ENCODE measurements at regions not wholly inside any gene's neighbourhood (a gene's known extent, or its start where the extent isn't known, plus 50 kb on each side); places are given as distances from the start of the nearest gene placed in this dataset.
A peak's percentile ranks its signal among the peaks of the same experiment; 100 is the strongest.
"Not testable (repeated sequence)": the region's sequence is repeated elsewhere in the genome, so short reads cannot be mapped to it uniquely, and the experiment has no call there.

- DNase-seq (ENCODE audit: low read depth in 1 of 2, low spot score in 1 of 2), result no peak
Observed at GRCh38 chr10:123221418-123221817, 67.2 kb downstream of the BUB3 start.

GRCh38 chr10:123222832-123223231, 68.6 kb downstream of the BUB3 start:
- no peak for DNase-seq (ENCODE audit: low read depth in 1 of 2, low spot score in 1 of 2)

- no peak for DNase-seq (ENCODE audit: low read depth in 1 of 2, low spot score in 1 of 2)
Observed at GRCh38 chr10:123227706-123228105, 73.5 kb downstream of the BUB3 start.

DNA sequence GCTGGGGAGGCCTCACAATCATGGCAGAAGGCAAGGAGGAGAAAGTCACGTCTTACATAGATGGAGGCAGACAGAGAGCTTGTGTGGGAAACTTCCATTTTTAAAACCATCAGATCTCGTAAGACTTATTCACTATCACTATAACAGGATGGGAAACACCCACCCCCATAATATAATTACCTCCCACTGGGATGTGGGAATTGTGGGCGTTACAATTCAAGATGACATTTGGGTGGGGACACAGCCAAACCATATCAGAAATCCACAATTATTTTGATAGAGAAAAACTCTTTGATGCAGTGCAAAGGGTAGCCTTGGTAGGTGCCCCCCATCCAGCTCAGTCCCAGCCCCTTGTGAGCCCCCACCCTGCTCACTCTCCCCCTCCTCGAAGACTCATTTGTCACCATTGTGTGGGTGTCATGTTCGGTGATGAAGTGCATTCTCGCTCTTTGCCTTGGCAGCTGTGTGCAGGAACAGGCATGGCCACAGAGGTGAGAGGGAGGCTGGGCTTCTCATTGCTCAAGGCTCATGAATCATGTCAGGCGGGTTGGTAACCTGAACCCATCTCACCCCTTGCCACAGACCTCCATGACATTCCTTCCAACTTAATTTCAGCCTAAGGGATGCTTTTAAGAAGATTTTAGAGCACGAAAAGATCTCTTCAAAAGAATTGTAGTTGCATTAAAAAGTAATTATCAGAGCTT, 75.9 kb downstream of the BUB3 start:
- no peak for DNase-seq (ENCODE audit: low read depth in 1 of 2, low spot score in 1 of 2)

DNA sequence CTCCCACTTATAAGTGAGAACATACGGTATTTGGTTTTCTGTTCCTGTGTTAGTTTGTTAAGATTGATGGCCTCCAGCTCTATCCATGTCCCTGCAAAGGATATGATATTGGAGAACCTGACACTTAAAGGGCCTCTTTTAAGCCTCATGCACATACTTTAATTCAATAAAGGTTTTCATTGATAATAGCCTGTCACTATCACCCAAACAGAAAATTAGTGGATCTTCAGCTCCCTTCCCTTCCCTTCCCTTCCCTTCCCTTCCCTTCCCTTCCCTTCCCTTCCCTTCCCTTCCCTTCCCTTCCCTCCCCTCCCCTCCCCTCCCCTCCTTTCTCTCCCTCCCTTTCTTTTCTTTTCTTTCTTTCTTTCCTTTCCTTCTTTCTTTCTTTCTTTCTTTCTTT, 78.7 kb downstream of the BUB3 start:
- not testable (repeated sequence) for DNase-seq (ENCODE audit: low read depth in 1 of 2, low spot score in 1 of 2)

DNA sequence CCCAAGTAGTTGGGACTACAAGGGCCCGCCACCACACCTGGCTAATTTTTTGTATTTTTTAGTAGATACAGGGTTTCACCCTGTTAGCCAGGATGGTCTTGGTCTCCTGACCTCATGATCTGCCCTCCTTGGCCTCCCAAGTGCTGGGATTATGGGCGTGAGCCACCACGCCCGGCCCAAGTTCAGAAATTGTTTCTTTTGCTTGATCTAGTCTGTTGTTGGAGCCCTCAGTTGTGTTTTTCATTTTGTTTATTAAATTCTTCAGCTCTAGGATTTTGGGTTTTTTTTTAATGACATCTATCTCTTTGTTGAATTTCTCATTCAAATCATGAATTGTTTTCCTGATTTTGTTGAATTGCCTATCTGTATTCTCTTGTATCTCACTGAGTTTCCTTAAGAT, 80.8 kb downstream of the BUB3 start:
- DNase-seq (ENCODE audit: low read depth in 1 of 2, low spot score in 1 of 2), result not testable (repeated sequence)

DNA sequence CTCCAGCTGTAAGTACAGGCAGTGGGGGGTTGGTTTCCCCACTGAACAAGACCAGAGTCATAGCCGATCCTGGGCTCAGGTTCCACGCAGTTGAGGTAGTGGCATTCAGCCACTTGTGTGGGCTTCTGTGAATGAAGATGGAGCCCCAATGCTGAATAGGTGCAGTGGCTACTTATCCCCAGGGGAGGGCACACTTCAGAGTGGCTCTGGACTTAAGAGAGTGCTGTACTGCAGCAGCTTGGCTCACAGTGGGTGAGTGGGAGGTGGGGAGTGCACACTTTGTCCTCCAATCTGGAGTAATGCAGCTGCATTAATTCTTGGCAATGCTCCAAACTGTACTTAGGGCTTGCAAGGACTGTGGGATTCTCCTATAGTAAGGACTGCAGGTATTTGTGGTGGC, 81.9 kb downstream of the BUB3 start:
- DNase-seq (ENCODE audit: low read depth in 1 of 2, low spot score in 1 of 2), result no peak

GRCh38 chr10:123240250-123240649, 86.0 kb downstream of the BUB3 start:
- DNase-seq (ENCODE audit: low read depth in 1 of 2, low spot score in 1 of 2), result no peak

- no peak for DNase-seq (ENCODE audit: low read depth in 1 of 2, low spot score in 1 of 2)
Observed at GRCh38 chr10:123240776-123241175, 86.6 kb downstream of the BUB3 start.

- peak; percentile 5 to 8 for DNase-seq (ENCODE audit: low read depth in 1 of 2, low spot score in 1 of 2)
Observed at GRCh38 chr10:123241391-123242141, 87.4 kb downstream of the BUB3 start.

GRCh38 chr10:123244747-123245146, 90.5 kb downstream of the BUB3 start:
- DNase-seq (ENCODE audit: low read depth in 1 of 2, low spot score in 1 of 2), result no peak

DNA sequence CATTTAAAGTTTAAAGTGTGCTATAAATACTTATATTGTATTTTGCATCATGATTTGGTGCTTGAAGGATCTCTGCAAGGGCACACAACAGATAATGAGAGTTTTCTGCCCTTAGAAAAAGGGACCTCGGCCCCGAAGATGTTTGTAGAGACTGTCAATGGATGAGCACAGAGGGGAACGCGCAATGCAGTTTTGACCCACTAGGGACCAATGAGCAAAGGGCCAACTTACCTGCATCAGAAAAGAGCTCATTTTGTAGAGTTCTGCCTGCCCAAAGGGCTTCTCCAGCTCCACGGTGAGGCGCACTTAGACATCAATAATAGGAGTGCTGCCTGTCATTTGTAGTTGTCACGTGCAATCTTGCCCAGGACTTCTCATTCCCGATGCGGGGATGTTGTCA, 91.1 kb downstream of the BUB3 start:
- no peak for DNase-seq (ENCODE audit: low read depth in 1 of 2, low spot score in 1 of 2)

- DNase-seq (ENCODE audit: low read depth in 1 of 2, low spot score in 1 of 2), result no peak
Observed at GRCh38 chr10:123249894-123250293, 95.7 kb downstream of the BUB3 start.

- DNase-seq (ENCODE audit: low read depth in 1 of 2, low spot score in 1 of 2), result no peak
Observed at GRCh38 chr10:123250640-123251039, 96.4 kb downstream of the BUB3 start.

GRCh38 chr10:123252779-123253178, 98.6 kb downstream of the BUB3 start:
- DNase-seq (ENCODE audit: low read depth in 1 of 2, low spot score in 1 of 2), result no peak

GRCh38 chr10:123254343-123254742, 100.1 kb downstream of the BUB3 start:
- not testable (repeated sequence) for DNase-seq (ENCODE audit: low read depth in 1 of 2, low spot score in 1 of 2)

GRCh38 chr10:123257904-123258456, 103.8 kb downstream of the BUB3 start:
- no peak for DNase-seq (ENCODE audit: low read depth in 1 of 2, low spot score in 1 of 2)

- no peak for DNase-seq (ENCODE audit: low read depth in 1 of 2, low spot score in 1 of 2)
Observed at GRCh38 chr10:123259081-123259480, 104.9 kb downstream of the BUB3 start.

- DNase-seq (ENCODE audit: low read depth in 1 of 2, low spot score in 1 of 2), result no peak
Observed at GRCh38 chr10:123259791-123260190, 105.6 kb downstream of the BUB3 start.

- no peak for DNase-seq (ENCODE audit: low read depth in 1 of 2, low spot score in 1 of 2)
Observed at GRCh38 chr10:123262456-123262855, 108.3 kb downstream of the BUB3 start.

DNA sequence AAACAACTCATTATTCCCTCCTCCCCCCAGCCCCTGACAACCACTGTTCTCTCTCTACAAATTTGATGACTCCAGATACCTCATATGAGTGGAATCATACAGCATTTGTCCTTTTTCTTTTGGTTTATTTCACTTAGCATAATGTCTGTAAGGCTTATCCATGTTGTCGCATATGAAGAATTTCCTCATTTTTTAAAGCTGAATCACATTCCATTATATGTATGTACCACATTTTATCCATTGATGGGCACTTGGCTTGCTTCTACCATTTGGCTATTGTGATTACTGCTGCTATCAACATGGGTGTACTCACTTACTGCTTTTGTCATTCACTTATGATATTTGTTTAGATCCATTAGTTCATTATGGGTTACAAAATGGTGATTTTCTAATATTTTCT, 112.8 kb downstream of the BUB3 start:
- no peak for DNase-seq (ENCODE audit: low read depth in 1 of 2, low spot score in 1 of 2)

GRCh38 chr10:123269017-123269552, 114.9 kb downstream of the BUB3 start:
- no peak for DNase-seq (ENCODE audit: low read depth in 1 of 2, low spot score in 1 of 2)

Measured in activated T-helper 1 cell treated with anti-CD3 and anti-CD28 coated beads, Interleukin-2, amount 50 U/mL, for 16 hours (primary cell).